ENCODE measurements at regions not wholly inside any gene's neighbourhood (a gene's known extent, or its start where the extent isn't known, plus 50 kb on each side); places are given as distances from the start of the nearest gene placed in this dataset.
"Not testable (repeated sequence)": the region's sequence is repeated elsewhere in the genome, so short reads cannot be mapped to it uniquely, and the experiment has no call there.

DNA sequence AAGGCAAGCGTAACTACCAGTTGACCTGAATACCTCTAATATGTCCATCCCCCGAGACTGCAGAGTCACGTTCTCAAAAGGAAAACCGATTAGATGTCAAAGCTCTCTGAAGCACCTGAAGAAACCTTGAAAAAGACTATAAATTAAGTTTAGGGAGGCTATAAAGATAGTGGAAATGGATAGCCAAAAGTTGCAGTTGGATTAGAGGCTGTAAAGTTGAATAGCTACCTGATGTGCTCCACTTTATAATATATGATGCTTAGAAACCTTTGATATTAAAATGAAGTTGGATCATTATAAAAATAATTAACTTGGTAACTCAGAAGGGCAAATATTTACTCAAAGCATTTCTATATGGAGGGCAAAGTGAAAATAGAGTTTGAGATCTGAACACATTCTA lies 506.6 kb upstream of the AGA start:
- DNase-seq (ENCODE audit: low spot score), result no peak

DNA sequence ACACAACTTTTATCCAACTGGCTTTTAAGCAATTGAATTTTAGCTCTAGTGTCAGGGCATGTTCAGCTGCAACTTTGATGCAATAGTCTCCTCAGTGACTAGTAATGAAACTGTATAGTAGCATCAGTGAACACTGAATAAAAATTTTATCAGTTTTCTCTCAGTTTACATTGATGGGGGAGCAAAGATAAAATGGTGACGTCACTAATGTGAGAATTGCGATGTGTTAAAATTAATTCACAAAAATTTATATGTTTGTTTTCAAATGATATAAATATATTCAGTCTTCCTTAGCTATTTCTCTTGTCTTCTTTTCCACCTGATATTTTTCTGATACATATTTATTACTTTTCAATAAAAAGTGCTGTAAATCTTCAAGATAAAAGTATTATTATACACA lies 508.8 kb upstream of the AGA start:
- no peak for DNase-seq (ENCODE audit: low spot score)

GRCh38 chr4:177952723-177953122 lies 510.5 kb upstream of the AGA start:
- no peak for DNase-seq (ENCODE audit: low spot score)

GRCh38 chr4:177957596-177958360 lies 515.5 kb upstream of the AGA start:
- DNase-seq (ENCODE audit: low spot score), result no peak

GRCh38 chr4:177960566-177960965 lies 518.3 kb upstream of the AGA start:
- DNase-seq (ENCODE audit: low spot score), result no peak

DNA sequence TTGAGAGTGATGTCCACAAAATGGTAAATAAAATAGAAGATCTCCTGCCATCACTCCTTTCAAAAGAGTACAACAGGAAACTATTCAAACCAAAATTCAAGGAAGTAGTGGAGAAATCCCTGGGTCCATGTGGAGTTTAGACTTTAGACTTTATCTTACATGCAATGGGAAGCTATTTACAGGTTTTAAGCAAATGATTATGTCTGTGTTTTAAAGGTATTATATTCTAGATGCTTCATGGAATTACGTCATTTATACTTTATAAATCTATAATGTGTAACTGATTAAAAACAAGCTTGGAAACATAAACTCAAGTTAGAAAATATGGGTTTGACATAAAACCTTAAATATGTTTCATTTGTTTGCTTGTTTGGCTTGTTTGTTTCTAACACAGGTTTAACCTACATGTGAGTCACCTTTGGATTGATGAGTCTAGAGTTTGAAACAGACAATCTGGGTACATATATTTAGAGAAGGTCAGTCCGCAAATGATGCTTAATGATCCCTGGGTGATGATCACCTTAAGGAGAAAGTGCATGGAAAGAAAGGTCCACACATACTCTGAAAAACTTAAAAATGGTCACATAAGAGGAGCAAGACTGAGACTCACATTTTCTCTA lies 519.6 kb upstream of the AGA start:
- DNase-seq (ENCODE audit: low spot score), result no peak

DNA sequence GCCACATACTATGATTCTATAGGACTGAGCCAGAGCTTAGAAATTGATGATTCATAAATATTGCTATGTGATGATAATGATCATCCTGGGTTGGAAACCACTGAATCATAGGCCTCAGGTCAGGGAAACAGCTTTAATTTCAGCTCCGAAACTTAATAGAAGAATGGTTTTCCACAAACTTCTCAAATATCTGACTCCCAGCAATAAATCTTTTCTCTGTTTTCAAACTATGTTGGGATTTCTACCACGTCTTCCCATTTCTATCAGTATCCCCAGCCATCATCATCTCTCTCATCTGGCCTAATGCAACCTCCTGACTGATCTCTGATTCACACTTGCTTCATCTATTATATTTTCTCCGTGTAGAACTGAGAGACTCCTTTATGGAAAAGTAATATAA lies 521.8 kb upstream of the AGA start:
- no peak for DNase-seq (ENCODE audit: low spot score)

DNA sequence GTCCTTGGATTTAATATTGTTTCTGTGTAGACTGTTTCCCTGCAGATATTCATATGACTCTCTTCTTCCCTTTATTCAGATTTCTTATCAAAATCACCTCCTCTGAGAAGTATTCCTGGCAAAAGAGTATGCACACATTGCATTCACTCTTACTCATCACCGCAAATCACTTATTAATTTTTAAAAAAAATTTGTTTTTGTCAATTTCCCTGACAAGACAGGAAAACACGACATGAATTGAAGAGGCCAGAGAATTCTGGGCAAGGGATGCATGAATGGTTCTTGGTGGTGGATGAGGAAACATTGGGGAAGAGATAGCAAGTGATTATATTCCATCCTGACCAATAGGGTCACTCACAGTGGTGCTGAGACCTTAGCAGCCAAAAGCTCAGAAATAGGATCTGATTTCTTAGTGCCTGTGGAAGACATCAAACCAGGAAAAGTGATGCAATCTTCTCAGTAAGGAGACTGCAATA lies 522.5 kb upstream of the AGA start:
- no peak for DNase-seq (ENCODE audit: low spot score)

DNA sequence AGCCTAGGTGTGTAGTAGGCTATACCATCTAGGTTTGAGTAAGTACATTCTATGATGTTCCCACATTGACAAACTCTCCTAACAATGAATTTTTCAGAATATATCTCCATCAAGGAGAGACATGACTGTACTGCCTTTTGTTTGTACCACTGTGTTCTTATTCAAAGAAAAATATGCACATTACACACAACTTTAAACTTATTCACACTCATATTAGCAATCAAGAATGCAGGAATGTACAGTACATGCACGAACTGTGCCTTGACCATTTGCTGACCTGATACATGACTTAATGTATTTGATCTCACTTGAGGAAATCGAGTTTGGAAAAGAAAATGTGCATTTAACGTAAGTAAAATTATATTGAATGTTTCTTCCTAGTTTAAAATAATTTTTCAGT lies 525.1 kb upstream of the AGA start:
- DNase-seq (ENCODE audit: low spot score), result no peak

DNA sequence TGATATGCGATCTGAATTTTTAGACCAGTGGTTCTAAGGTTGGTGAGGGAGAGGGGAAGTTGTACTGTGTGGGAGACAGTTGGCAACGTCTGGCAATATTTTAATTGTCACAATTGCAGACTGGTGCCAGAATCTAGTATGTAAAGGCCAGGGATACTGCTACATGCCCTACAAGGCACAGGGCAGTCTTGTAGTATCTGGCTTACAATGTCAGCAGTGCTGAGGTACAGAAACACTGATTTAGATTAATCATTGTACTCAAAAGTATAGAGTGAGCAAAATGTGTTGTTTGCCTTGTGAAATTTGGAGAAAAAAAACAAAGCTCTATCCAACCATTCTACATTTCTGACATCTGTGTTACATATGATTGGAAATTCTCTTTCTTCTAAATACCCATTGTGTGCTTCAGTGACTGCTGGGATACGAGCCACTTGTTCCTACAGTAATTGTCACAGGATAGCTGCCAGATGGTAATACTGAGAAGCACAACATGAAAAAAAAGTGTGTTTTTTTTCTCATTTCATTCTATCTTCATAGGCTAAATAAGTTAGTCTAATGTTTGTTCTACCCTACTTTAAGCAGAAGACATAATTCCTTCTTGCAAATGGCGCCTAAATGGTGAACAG lies 526.7 kb upstream of the AGA start:
- peak; percentile 11 for DNase-seq (ENCODE audit: low spot score)

DNA sequence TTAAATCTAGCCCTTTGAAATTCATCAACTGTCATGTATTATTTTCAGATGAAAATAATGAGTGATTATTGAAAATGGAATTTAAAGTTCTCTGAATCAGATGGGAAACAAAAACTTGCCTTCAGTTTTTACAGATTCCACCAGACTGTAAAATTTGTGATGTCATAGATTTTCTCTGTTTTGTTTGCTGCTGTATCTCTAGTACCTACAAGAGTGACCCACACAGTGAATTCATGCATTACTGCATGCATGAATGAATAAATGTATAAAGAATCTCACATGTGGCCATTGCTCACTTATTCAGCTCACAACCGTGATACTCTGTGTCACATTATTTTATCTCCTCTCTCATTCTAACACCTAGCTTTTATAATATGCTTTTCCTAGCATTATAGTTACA lies 532.2 kb upstream of the AGA start:
- no peak for DNase-seq (ENCODE audit: low spot score)

GRCh38 chr4:177975315-177975987 lies 533.2 kb upstream of the AGA start:
- no peak for DNase-seq (ENCODE audit: low spot score)

DNA sequence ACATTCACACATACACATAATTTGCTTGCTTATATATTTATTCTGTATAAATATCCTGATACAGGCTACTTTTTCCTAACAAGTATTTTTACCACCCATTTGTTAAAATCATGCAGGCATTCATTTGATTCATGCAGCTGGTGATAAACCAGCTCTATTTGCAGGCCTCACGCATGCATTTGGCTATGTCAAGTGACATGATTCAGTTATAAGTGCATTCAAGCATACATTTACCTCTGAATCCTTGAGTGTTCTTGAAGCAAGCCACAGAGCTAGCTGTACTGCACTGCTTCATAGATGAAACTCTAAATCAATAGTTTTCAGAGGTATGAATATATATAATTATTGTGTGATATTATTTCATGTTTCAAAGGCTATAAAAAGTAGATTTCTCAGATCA lies 544.0 kb upstream of the AGA start:
- DNase-seq (ENCODE audit: low spot score), result no peak

GRCh38 chr4:177987896-177988295 lies 545.7 kb upstream of the AGA start:
- no peak for DNase-seq (ENCODE audit: low spot score)

- no peak for DNase-seq (ENCODE audit: low spot score)
These were observed 547.4 kb upstream of the AGA start for GRCh38 chr4:177989503-177990201.

DNA sequence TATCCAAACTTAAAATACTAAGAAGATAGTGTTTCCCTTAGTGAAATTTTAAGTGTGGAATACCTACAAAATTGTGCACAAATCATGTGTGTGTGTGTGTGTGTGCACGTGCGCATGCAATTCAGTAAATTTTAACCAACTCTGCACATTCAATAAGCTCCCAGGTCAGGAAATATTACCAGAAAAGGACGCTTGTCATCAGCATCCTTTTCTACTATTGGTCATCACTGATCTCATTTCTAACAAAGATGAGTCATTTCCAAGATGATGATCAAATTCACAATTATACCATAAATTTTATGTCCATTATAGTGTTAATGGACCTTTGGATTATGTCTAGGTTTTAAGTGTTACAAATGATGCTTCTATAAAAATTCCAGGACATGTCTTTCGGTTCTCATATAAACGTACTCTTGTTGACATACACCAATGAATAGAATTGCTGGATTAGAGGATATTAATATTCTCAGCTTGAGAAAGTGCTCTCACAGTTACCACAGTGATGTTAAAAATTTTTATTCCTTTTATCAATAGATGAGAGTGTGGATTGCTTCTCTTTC lies 560.9 kb upstream of the AGA start:
- no peak for DNase-seq (ENCODE audit: low spot score)

- no peak for DNase-seq (ENCODE audit: low spot score)
These were observed 568.4 kb upstream of the AGA start for GRCh38 chr4:178010596-178010995.

- not testable (repeated sequence) for DNase-seq (ENCODE audit: low spot score)
These were observed 572.8 kb upstream of the AGA start for GRCh38 chr4:178015046-178015445.

DNA sequence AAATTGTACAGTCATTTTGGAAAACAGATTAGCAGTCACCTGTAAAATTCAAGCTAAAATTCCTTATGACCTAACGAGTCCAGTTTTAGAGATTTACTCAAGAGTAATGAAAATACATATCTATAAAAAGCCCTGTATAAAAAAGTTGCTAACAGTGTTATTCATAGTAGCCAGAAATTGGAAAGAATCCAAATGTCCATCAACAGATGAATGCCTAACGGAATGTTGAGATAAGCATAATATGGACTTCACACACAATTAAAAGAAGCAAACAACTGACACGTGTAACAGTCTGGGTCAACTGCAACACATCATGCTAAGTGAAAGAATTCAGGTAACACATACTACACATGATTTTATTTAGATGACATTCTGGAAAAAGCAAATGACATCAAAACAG lies 584.8 kb upstream of the AGA start:
- DNase-seq (ENCODE audit: low spot score), result no peak

- no peak for DNase-seq (ENCODE audit: low spot score)
These were observed 585.6 kb upstream of the AGA start for GRCh38 chr4:178027796-178028195.

GRCh38 chr4:178028481-178028880 lies 586.2 kb upstream of the AGA start:
- no peak for DNase-seq (ENCODE audit: low spot score)

Data from globus pallidus (tissue), 1 donor.